Tibial artery (tissue), 4 donors: ENCODE measurements at regions not wholly inside any gene's neighbourhood (a gene's known extent, or its start where the extent isn't known, plus 50 kb on each side); places are given as distances from the start of the nearest gene placed in this dataset.

Experiments used
- DNase-seq, 2 donors: peaks; one replicate each; pipeline ENCODE4 v3.0.0-alpha.2; 2019
- H3K27ac ChIP-seq, 2 donors: fragments of 200-600 bp; sonication (generic) in 1 of 2; 1 replicate in 1 of 2; 2 replicates in 1 of 2; pipeline ENCODE4 v1.5.1; 2018 to 2019; ENCODE audit warnings: mild to moderate bottlenecking in 1 of 2
- H3K27me3 ChIP-seq, 2 donors: fragments of 200-600 bp; sonication (generic) in 1 of 2; one replicate each; pipeline versions ENCODE4 v1.5.1 to v1.6.0; 2016 to 2019
- H3K36me3 ChIP-seq, 3 donors: fragments of 200-600 bp; sonication (generic) in 2 of 3; one replicate each; pipeline ENCODE4 v1.5.1; 2016 to 2019; ENCODE audit warnings: mild to moderate bottlenecking in 2 of 3
- H3K4me1 ChIP-seq, 4 donors: fragments of 200-600 bp; sonication (generic) in 2 of 4; 1 replicate in 3 of 4; 2 replicates in 1 of 4; pipeline ENCODE4 v1.5.1; 2016 to 2019
- H3K4me3 ChIP-seq, 2 donors: fragments of 200-600 bp; sonication (generic) in 1 of 2; 1 replicate in 1 of 2; 2 replicates in 1 of 2; pipeline ENCODE4 v1.5.1; 2018 to 2019; ENCODE audit warnings: mild to moderate bottlenecking in 2 of 2
- H3K9me3 ChIP-seq, 3 donors: fragments of 200-600 bp; sonication (generic) in 1 of 3; one replicate each; pipeline ENCODE4 v1.5.1; 2016 to 2019
- intact Hi-C: fragments of 100-400 bp; cut with DNase I; formaldehyde crosslinking; loops from one replicate; pipeline ENCODE4 v1.15.0; 2023; ENCODE audit warnings: low total_unique reads
- TF ChIP-seq, protein P1 (sequence below), 2 experiments: fragments of 200-600 bp in 1 of 2; fragments of 450-650 bp in 1 of 2; IDR thresholded peaks; one replicate each; pipeline ENCODE4 v1.5.1; 2017 to 2019; ENCODE audit warnings: antibody characterized with exemption in 2 of 2, mild to moderate bottlenecking in 1 of 2, moderate library complexity in 1 of 2

DNA sequence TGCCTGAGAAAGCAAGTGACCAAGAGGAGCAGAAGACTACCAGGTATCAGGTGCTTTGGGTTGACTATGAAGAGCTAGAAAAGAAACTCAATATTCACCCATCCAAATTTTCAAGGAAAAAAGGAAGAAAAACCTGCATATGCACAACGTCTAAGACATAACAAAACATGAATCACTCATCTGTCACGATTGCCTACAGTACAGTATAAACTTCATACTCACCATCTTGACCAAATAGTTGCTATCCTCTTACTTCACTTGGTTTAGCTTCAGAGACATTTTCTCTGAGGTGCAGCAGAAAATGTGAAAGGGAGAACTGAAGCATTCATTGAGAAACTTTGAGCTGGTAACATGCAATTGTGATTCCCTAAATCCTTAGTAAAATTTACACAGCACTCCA, 228.6 kb upstream of the MPDZ start:
- H3K27ac ChIP-seq, result no peak overlapping the region
- H3K9me3 ChIP-seq, result no peaks in the 10 kb centered on the region
- DNase-seq, result no peak
- H3K36me3 ChIP-seq, result no peaks in the 10 kb centered on the region
- TF ChIP-seq, protein P1, sequence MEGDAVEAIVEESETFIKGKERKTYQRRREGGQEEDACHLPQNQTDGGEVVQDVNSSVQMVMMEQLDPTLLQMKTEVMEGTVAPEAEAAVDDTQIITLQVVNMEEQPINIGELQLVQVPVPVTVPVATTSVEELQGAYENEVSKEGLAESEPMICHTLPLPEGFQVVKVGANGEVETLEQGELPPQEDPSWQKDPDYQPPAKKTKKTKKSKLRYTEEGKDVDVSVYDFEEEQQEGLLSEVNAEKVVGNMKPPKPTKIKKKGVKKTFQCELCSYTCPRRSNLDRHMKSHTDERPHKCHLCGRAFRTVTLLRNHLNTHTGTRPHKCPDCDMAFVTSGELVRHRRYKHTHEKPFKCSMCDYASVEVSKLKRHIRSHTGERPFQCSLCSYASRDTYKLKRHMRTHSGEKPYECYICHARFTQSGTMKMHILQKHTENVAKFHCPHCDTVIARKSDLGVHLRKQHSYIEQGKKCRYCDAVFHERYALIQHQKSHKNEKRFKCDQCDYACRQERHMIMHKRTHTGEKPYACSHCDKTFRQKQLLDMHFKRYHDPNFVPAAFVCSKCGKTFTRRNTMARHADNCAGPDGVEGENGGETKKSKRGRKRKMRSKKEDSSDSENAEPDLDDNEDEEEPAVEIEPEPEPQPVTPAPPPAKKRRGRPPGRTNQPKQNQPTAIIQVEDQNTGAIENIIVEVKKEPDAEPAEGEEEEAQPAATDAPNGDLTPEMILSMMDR (IDR thresholded peaks at IDR 0.05), result no peak
- no peak overlapping the region for H3K4me3 ChIP-seq
- no peaks in the 10 kb centered on the region for H3K27me3 ChIP-seq
- intact Hi-C loops, result no loop called here
- H3K4me1 ChIP-seq, result peaks cover 0 to 22% (median 2%) of the 10 kb centered on the region in 4 donors

DNA sequence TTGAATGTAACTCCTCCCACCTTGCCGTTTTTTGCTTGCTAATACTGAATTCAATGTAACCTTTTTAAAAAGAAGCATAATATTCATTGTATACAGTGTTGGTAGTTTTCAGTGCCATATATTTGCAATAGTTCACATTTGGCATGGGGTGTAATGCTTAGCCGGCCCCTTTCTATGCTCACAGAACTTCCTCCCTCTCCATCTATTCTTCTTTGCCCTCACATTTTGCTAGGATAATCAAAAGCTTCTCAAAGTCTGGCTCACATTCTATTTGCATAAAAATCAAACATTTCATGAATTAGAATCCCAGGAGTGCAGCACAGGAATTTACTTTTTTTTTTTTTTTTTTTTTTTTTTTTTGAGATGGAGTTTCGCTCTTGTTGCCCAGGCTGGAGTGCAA, 226.3 kb upstream of the MPDZ start:
- H3K4me3 ChIP-seq, result no peak overlapping the region
- no peaks in the 10 kb centered on the region for H3K27me3 ChIP-seq
- TF ChIP-seq, protein P1 (IDR thresholded peaks at IDR 0.05), result no peak
- H3K27ac ChIP-seq, result no peak overlapping the region
- H3K9me3 ChIP-seq, result no peaks in the 10 kb centered on the region
- H3K4me1 ChIP-seq, result peaks cover 0 to 11% (median 2%) of the 10 kb centered on the region in 4 donors
- no peak for DNase-seq
- H3K36me3 ChIP-seq, result no peaks in the 10 kb centered on the region
- intact Hi-C loops, result no loop called here

DNA sequence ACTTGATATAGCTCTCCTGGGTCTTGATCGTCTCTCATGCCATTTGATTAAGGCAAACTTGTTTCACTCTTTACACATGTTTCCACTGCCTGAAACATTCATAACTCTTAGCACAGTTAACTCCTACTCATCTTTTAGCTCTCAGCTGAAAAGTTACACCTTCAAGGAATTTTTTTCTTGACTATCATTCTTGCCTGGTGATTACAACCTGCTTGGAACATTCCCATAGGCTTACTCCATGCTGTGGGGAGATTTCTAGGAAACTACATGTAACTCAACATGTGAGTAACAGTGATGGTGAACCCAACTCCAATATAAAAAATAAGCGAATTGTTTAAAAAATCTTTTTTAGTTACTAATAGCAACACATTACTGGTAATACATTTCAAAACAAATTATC, 224.1 kb upstream of the MPDZ start:
- no peaks in the 10 kb centered on the region for H3K36me3 ChIP-seq
- TF ChIP-seq, protein P1 (IDR thresholded peaks at IDR 0.05), result no peak
- no peaks in the 10 kb centered on the region for H3K27me3 ChIP-seq
- DNase-seq, result no peak
- intact Hi-C loops, result no loop called here
- H3K4me1 ChIP-seq, result peaks cover 0 to 3% (median under 1%) of the 10 kb centered on the region in 4 donors
- no peak overlapping the region for H3K4me3 ChIP-seq
- no peaks in the 10 kb centered on the region for H3K9me3 ChIP-seq
- H3K27ac ChIP-seq, result no peak overlapping the region

DNA sequence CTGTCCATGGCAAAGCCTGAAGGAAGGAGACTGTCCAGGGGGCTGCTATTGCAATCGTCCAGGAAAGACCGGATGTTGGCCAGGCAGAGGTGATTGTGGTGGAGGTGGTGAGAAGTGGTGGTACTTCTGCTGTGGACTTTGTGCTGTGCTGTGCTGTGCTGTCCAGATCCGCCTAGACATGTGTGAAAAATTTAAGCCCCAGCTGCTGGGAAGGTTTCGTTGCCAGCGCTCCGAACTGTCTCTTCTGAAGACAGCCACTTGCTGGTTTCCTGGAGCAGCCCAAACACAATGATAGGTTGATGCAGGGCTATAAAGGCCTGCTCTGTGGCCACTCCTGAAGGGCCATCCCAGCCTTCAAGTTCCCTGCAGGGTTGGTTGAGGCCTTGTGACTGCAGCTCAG, 223.0 kb upstream of the MPDZ start:
- TF ChIP-seq, protein P1 (IDR thresholded peaks at IDR 0.05), result no peak
- no peak overlapping the region for H3K4me3 ChIP-seq
- intact Hi-C loops, result no loop called here
- H3K27ac ChIP-seq, result no peak overlapping the region
- no peaks in the 10 kb centered on the region for H3K36me3 ChIP-seq
- no peak for DNase-seq
- H3K4me1 ChIP-seq, result no peaks in the 10 kb centered on the region
- H3K27me3 ChIP-seq, result no peaks in the 10 kb centered on the region
- H3K9me3 ChIP-seq, result no peaks in the 10 kb centered on the region

DNA sequence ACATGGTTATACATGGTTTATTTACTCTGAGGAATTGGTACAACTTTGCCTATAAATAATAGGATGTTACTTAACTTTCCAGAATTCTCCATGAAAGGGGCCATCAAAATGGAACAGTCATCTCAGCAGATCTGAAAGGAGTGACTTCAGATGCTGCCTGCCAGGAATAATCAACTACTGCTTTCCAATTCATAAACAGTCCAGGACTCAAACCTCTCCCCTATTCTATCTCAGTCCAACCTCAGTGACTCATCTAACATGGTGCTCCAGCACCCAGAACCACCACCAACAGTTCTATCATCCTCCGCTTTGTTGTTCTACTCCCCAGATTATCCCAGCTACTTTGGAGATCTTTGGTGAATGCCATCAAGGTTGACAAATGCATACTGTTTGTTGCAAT, 221.5 kb upstream of the MPDZ start:
- TF ChIP-seq, protein P1 (IDR thresholded peaks at IDR 0.05), result no peak
- H3K27me3 ChIP-seq, result no peaks in the 10 kb centered on the region
- H3K9me3 ChIP-seq, result no peaks in the 10 kb centered on the region
- no peaks in the 10 kb centered on the region for H3K4me1 ChIP-seq
- H3K4me3 ChIP-seq, result no peak overlapping the region
- intact Hi-C loops, result no loop called here
- H3K27ac ChIP-seq, result no peak overlapping the region
- H3K36me3 ChIP-seq, result no peaks in the 10 kb centered on the region
- DNase-seq, result no peak

DNA sequence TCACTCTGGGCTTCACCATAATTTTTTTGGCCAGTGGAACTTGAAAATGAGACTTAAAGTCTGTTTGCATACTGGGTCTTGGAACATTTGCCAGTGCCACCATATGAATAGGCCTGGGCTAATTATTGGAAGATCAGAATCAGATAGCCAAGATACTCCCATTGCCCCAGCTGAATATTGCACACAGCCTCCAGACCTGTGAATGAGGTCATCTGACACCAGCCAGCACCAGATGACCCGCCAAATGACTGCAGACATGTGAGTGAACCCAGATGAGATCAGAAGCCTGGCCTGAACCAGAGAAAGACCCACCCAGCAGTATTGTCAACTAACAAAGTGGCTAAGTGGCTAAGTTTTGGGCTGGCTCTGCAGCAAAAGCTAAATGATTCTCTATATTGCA, 220.5 kb upstream of the MPDZ start:
- Histone ChIP-seq H3K4me3 (no peak overlapping the region), H3K9me3 (no peaks in the 10 kb centered on the region), H3K4me1 (no peaks in the 10 kb centered on the region), H3K27me3 (no peaks in the 10 kb centered on the region), H3K36me3 (no peaks in the 10 kb centered on the region), H3K27ac (no peak overlapping the region)
- TF ChIP-seq, protein P1 (IDR thresholded peaks at IDR 0.05), result no peak
- intact Hi-C loops, result no loop called here
- peak in 1 of 2 donors; percentile 64 for DNase-seq
